ENCODE measurements at regions not wholly inside any gene's neighbourhood (a gene's known extent, or its start where the extent isn't known, plus 50 kb on each side); places are given as distances from the start of the nearest gene placed in this dataset.

DNA sequence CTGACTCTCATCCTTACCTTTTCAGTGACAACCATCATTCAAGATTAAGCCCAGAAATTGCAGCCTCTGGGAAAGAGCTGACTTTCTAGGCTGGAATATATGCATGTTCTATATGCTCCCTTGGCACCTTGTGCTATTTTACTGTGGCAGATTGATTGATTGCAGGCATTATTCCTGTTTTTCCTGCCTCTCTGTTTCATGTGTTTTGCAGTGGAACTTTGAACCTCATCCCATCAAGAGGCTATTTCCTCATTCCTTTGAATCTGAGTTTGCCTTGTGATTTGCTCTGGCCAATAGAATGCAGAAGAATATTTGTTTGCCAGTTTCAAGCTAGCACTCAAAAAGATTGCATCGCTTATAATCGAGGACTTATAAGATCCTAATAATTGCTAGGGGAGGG, 174.8 kb upstream of the DCN start:
- H3K27me3 ChIP-seq (ENCODE audit: control insufficient read depth, insufficient read depth, low read length): no peaks in the 10 kb centered on the region
- H3K36me3 ChIP-seq (ENCODE audit: control insufficient read depth, insufficient read depth, low read length): no peaks in the 10 kb centered on the region
- DNase-seq (ENCODE audit: low read depth): no peak
- TF ChIP-seq, protein P1, sequence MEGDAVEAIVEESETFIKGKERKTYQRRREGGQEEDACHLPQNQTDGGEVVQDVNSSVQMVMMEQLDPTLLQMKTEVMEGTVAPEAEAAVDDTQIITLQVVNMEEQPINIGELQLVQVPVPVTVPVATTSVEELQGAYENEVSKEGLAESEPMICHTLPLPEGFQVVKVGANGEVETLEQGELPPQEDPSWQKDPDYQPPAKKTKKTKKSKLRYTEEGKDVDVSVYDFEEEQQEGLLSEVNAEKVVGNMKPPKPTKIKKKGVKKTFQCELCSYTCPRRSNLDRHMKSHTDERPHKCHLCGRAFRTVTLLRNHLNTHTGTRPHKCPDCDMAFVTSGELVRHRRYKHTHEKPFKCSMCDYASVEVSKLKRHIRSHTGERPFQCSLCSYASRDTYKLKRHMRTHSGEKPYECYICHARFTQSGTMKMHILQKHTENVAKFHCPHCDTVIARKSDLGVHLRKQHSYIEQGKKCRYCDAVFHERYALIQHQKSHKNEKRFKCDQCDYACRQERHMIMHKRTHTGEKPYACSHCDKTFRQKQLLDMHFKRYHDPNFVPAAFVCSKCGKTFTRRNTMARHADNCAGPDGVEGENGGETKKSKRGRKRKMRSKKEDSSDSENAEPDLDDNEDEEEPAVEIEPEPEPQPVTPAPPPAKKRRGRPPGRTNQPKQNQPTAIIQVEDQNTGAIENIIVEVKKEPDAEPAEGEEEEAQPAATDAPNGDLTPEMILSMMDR (IDR thresholded peaks at IDR 0.05; ENCODE audit: insufficient read depth, low read length, poor library complexity, severe bottlenecking): no peak
- no peak overlapping the region for H3K4me3 ChIP-seq (ENCODE audit: low read depth, low read length)

DNA sequence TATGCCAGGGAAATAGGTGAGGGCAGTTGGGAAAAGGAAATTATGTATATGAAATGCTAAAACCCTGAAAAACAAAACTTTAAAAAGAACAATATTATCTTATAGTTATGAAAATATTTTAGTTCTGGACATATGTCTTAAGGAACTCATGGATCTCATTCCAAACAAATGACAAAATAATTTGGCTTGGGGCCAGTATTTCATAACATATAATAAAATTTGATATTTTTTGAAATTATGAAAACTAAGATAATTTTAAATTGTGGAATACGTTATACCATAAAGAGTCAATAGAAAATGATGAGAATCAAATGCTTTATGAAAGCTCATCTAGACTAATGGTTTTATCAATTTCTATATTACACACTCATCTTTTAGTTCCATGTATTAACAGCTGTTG, 173.8 kb upstream of the DCN start:
- H3K4me3 ChIP-seq (ENCODE audit: low read depth, low read length): no peak overlapping the region
- H3K36me3 ChIP-seq (ENCODE audit: control insufficient read depth, insufficient read depth, low read length): no peaks in the 10 kb centered on the region
- DNase-seq (ENCODE audit: low read depth): no peak
- TF ChIP-seq, protein P1 (IDR thresholded peaks at IDR 0.05; ENCODE audit: insufficient read depth, low read length, poor library complexity, severe bottlenecking): no peak
- H3K27me3 ChIP-seq (ENCODE audit: control insufficient read depth, insufficient read depth, low read length): no peaks in the 10 kb centered on the region

DNA sequence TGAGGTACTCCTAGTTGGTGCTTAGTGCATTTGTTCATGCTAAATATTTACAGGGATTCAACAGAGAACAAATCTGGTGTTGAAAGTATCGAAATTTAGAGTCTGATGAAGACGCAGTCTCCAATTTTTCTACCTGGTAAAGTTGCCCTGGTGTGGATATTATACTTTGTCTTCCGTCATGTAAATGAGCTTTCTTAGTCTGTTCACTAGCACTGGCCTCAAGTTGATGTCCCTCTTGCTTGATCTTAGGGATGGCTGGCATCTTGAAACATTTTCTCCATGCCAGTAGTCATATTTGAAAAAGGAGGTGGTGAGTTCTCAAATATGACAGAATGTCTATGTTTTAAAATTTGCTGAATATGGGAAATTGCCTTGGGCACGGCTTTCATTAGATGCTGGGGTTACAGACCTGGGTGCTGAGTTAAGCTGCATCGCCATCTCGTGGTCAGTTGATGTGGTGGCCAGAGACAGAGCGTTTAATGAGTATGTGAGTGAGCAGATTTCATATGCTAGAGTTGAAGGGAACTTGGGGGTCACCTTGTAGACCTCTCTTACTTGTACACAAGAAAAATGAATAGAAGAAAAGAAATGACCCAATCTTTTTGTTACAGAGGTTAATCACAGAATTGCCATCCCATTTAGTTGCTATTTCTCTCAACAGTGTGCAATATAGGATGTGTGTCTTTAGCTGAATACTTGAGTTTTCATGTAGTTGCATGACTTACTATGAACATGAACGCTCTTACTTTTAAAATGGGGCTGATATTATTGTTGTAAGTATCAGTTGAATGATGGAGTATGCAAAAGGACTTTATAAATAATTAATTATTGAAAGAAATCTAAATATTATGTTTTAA, 172.8 kb upstream of the DCN start:
- Histone ChIP-seq H3K27me3 (ENCODE audit: control insufficient read depth, insufficient read depth, low read length) (no peaks in the 10 kb centered on the region), H3K36me3 (ENCODE audit: control insufficient read depth, insufficient read depth, low read length) (no peaks in the 10 kb centered on the region), H3K4me3 (ENCODE audit: low read depth, low read length) (no peak overlapping the region)
- TF ChIP-seq, protein P1 (IDR thresholded peaks at IDR 0.05; ENCODE audit: insufficient read depth, low read length, poor library complexity, severe bottlenecking): peak; percentile 89
- peak; percentile 21 for DNase-seq (ENCODE audit: low read depth)

DNA sequence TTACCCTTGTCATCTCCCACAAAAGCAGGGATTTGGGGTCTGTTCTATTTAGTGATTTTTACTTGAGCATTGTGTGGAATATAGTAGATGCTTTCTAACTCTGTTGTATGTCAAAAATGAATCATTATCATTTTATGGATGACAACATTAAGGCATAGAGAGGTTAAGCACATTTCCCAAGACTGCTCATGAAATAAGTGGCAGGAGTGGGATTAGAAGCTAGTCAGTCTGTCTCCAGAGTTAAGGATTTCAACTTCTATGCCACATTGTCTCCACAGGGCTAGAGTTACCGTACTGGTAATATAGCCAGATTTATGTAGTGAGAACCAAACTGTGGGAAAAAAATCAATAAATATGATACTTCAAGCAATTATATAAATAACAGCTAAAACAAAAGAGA, 170.6 kb upstream of the DCN start:
- Histone ChIP-seq H3K27me3 (ENCODE audit: control insufficient read depth, insufficient read depth, low read length) (no peaks in the 10 kb centered on the region), H3K4me3 (ENCODE audit: low read depth, low read length) (no peak overlapping the region), H3K36me3 (ENCODE audit: control insufficient read depth, insufficient read depth, low read length) (no peaks in the 10 kb centered on the region)
- TF ChIP-seq, protein P1 (IDR thresholded peaks at IDR 0.05; ENCODE audit: insufficient read depth, low read length, poor library complexity, severe bottlenecking): no peak
- DNase-seq (ENCODE audit: low read depth): no peak

DNA sequence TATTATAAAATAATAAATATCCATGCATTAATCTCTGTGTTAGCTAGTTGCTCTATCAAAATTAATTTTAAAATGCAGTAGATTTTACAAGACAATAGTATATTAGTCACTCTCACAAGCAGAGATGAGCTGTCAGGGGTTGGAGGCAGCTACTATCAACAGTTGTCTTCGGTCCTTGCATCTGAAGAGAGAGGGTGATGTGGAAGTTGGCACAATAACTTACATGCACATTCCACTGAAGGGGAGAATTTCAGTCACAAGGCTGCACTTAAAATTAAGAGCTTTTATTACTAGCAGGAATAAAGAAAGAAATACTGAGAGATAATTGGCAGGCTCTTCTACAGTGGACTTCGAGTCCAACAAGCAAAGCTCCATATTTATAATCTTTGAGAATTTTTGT, 166.9 kb upstream of the DCN start:
- TF ChIP-seq, protein P1 (IDR thresholded peaks at IDR 0.05; ENCODE audit: insufficient read depth, low read length, poor library complexity, severe bottlenecking): no peak
- no peaks in the 10 kb centered on the region for H3K36me3 ChIP-seq (ENCODE audit: control insufficient read depth, insufficient read depth, low read length)
- DNase-seq (ENCODE audit: low read depth): no peak
- no peaks in the 10 kb centered on the region for H3K27me3 ChIP-seq (ENCODE audit: control insufficient read depth, insufficient read depth, low read length)
- no peak overlapping the region for H3K4me3 ChIP-seq (ENCODE audit: low read depth, low read length)
